Memory B cell (primary cell): ENCODE measurements at regions not wholly inside any gene's neighbourhood (a gene's known extent, or its start where the extent isn't known, plus 50 kb on each side); places are given as distances from the start of the nearest gene placed in this dataset.
"Not testable (repeated sequence)": the region's sequence is repeated elsewhere in the genome, so short reads cannot be mapped to it uniquely, and the experiment has no call there.

Experiments
- ATAC-seq: fragments of 150-1000 bp; cut with Tn5 transposase; 2 replicates; pipeline ENCODE4 v1.10.0; 2021; ENCODE audit warnings: low read depth, mild to moderate bottlenecking, moderate library complexity
- DNase-seq, 2 donors: peaks; one replicate each; pipeline ENCODE4 v3.0.0; 2022; ENCODE audit warnings: low spot score in 2 of 2
- H3K27ac Mint-ChIP-seq: one replicate; pipeline ENCODE4 v1.8.0; 2022; ENCODE audit warnings: mild to moderate bottlenecking, moderate library complexity, mixed read lengths
- H3K27me3 Mint-ChIP-seq: one replicate; pipeline ENCODE4 v1.8.0; 2022; ENCODE audit warnings: mixed read lengths
- H3K36me3 Mint-ChIP-seq: one replicate; pipeline ENCODE4 v1.8.0; 2022; ENCODE audit warnings: mild to moderate bottlenecking, mixed read lengths
- H3K4me1 Mint-ChIP-seq: one replicate; pipeline ENCODE4 v1.8.0; 2022; ENCODE audit warnings: mixed read lengths
- H3K4me3 Mint-ChIP-seq: one replicate; pipeline ENCODE4 v1.8.0; 2022; ENCODE audit warnings: mild to moderate bottlenecking, moderate library complexity, mixed read lengths
- H3K9me3 Mint-ChIP-seq: one replicate; pipeline ENCODE4 v1.8.0; 2022; ENCODE audit warnings: mixed read lengths

- Mint-ChIP-seq H3K4me3 (no peak overlapping the region), H3K27ac (no peak overlapping the region), H3K4me1 (no peaks in the 10 kb centered on the region), H3K9me3 (peaks cover 3% of the 10 kb centered on the region), H3K27me3 (no peaks in the 10 kb centered on the region), H3K36me3 (no peaks in the 10 kb centered on the region)
- ATAC-seq (no peak), DNase-seq (no peak)
Measured at GRCh38 chr2:83844490-83844889, 614.6 kb downstream of the SUCLG1 start.

- DNase-seq, result no peak
- no peak overlapping the region for H3K27ac Mint-ChIP-seq
- peaks cover 3% of the 10 kb centered on the region for H3K9me3 Mint-ChIP-seq
- H3K4me1 Mint-ChIP-seq, result no peaks in the 10 kb centered on the region
- H3K36me3 Mint-ChIP-seq, result no peaks in the 10 kb centered on the region
- ATAC-seq, result no peak
- H3K4me3 Mint-ChIP-seq, result no peak overlapping the region
- H3K27me3 Mint-ChIP-seq, result no peaks in the 10 kb centered on the region
Measured at GRCh38 chr2:83842421-83842820, 616.7 kb downstream of the SUCLG1 start.

GRCh38 chr2:83837823-83838222, 621.3 kb downstream of the SUCLG1 start:
- no peak overlapping the region for H3K27ac Mint-ChIP-seq
- no peak for DNase-seq
- H3K36me3 Mint-ChIP-seq, result no peaks in the 10 kb centered on the region
- peaks cover 1% of the 10 kb centered on the region for H3K9me3 Mint-ChIP-seq
- no peak overlapping the region for H3K4me3 Mint-ChIP-seq
- ATAC-seq, result no peak
- H3K4me1 Mint-ChIP-seq, result no peaks in the 10 kb centered on the region
- H3K27me3 Mint-ChIP-seq, result no peaks in the 10 kb centered on the region

GRCh38 chr2:83827618-83828017, 631.5 kb downstream of the SUCLG1 start:
- no peak overlapping the region for H3K4me3 Mint-ChIP-seq
- no peak for DNase-seq
- no peaks in the 10 kb centered on the region for H3K27me3 Mint-ChIP-seq
- H3K9me3 Mint-ChIP-seq, result peaks cover 5% of the 10 kb centered on the region
- H3K36me3 Mint-ChIP-seq, result no peaks in the 10 kb centered on the region
- no peaks in the 10 kb centered on the region for H3K4me1 Mint-ChIP-seq
- H3K27ac Mint-ChIP-seq, result no peak overlapping the region
- ATAC-seq, result no peak

GRCh38 chr2:83826577-83826976, 632.5 kb downstream of the SUCLG1 start:
- no peaks in the 10 kb centered on the region for H3K36me3 Mint-ChIP-seq
- no peaks in the 10 kb centered on the region for H3K4me1 Mint-ChIP-seq
- H3K27me3 Mint-ChIP-seq, result no peaks in the 10 kb centered on the region
- no peak overlapping the region for H3K27ac Mint-ChIP-seq
- no peak for ATAC-seq
- DNase-seq, result no peak
- H3K9me3 Mint-ChIP-seq, result peaks cover 7% of the 10 kb centered on the region
- H3K4me3 Mint-ChIP-seq, result no peak overlapping the region

- Mint-ChIP-seq H3K4me3 (no peak overlapping the region), H3K27ac (no peak overlapping the region), H3K36me3 (no peaks in the 10 kb centered on the region), H3K9me3 (peaks cover 7% of the 10 kb centered on the region), H3K27me3 (no peaks in the 10 kb centered on the region), H3K4me1 (no peaks in the 10 kb centered on the region)
- DNase-seq, result no peak
- ATAC-seq, result no peak
Measured at GRCh38 chr2:83823229-83823628, 635.9 kb downstream of the SUCLG1 start.

GRCh38 chr2:83817511-83817910, 641.6 kb downstream of the SUCLG1 start:
- no peak for DNase-seq
- H3K27ac Mint-ChIP-seq, result no peak overlapping the region
- H3K9me3 Mint-ChIP-seq, result peaks cover 4% of the 10 kb centered on the region
- ATAC-seq, result no peak
- H3K4me3 Mint-ChIP-seq, result no peak overlapping the region
- H3K36me3 Mint-ChIP-seq, result no peaks in the 10 kb centered on the region
- H3K4me1 Mint-ChIP-seq, result no peaks in the 10 kb centered on the region
- H3K27me3 Mint-ChIP-seq, result no peaks in the 10 kb centered on the region

- H3K27ac Mint-ChIP-seq, result no peak overlapping the region
- no peaks in the 10 kb centered on the region for H3K27me3 Mint-ChIP-seq
- ATAC-seq, result no peak
- no peak for DNase-seq
- H3K36me3 Mint-ChIP-seq, result no peaks in the 10 kb centered on the region
- H3K4me3 Mint-ChIP-seq, result no peak overlapping the region
- H3K4me1 Mint-ChIP-seq, result no peaks in the 10 kb centered on the region
- peaks cover 5% of the 10 kb centered on the region for H3K9me3 Mint-ChIP-seq
Measured at GRCh38 chr2:83808878-83809277, 650.2 kb downstream of the SUCLG1 start.

- H3K4me1 Mint-ChIP-seq, result no peaks in the 10 kb centered on the region
- H3K27ac Mint-ChIP-seq, result no peak overlapping the region
- ATAC-seq, result no peak
Measured at GRCh38 chr2:83802604-83803003, 656.5 kb downstream of the SUCLG1 start.

GRCh38 chr2:83795777-83796176, 663.3 kb downstream of the SUCLG1 start:
- Mint-ChIP-seq H3K4me3 (no peak overlapping the region), H3K27ac (no peak overlapping the region), H3K36me3 (no peaks in the 10 kb centered on the region), H3K27me3 (no peaks in the 10 kb centered on the region), H3K4me1 (no peaks in the 10 kb centered on the region), H3K9me3 (peaks cover 2% of the 10 kb centered on the region)
- ATAC-seq, result no peak
- DNase-seq, result no peak

More at GRCh38 chr2:83802604-83803003, 656.5 kb downstream of the SUCLG1 start:
- DNase-seq, result no peak
- no peaks in the 10 kb centered on the region for H3K9me3 Mint-ChIP-seq
- no peak overlapping the region for H3K4me3 Mint-ChIP-seq
- H3K27me3 Mint-ChIP-seq, result no peaks in the 10 kb centered on the region
- H3K36me3 Mint-ChIP-seq, result no peaks in the 10 kb centered on the region

GRCh38 chr2:83790467-83790866, 668.6 kb downstream of the SUCLG1 start:
- H3K9me3 Mint-ChIP-seq, H3K4me1 Mint-ChIP-seq, H3K27me3 Mint-ChIP-seq, ATAC-seq, DNase-seq, H3K36me3 Mint-ChIP-seq, H3K4me3 Mint-ChIP-seq, H3K27ac Mint-ChIP-seq: not testable (repeated sequence)

GRCh38 chr2:83789674-83790073, 669.4 kb downstream of the SUCLG1 start:
- H3K9me3 Mint-ChIP-seq, ATAC-seq, DNase-seq, H3K36me3 Mint-ChIP-seq, H3K4me1 Mint-ChIP-seq, H3K27ac Mint-ChIP-seq, H3K4me3 Mint-ChIP-seq, H3K27me3 Mint-ChIP-seq: not testable (repeated sequence)

GRCh38 chr2:83788938-83789566, 670.0 kb downstream of the SUCLG1 start:
- DNase-seq, H3K9me3 Mint-ChIP-seq, H3K27ac Mint-ChIP-seq, ATAC-seq, H3K4me1 Mint-ChIP-seq, H3K27me3 Mint-ChIP-seq, H3K4me3 Mint-ChIP-seq, H3K36me3 Mint-ChIP-seq: not testable (repeated sequence)

GRCh38 chr2:83787189-83787588, 671.9 kb downstream of the SUCLG1 start:
- Mint-ChIP-seq H3K27ac (no peak overlapping the region), H3K4me1 (no peaks in the 10 kb centered on the region), H3K36me3 (no peaks in the 10 kb centered on the region), H3K9me3 (peaks cover 5% of the 10 kb centered on the region), H3K27me3 (no peaks in the 10 kb centered on the region), H3K4me3 (no peak overlapping the region)
- ATAC-seq, result no peak
- DNase-seq, result no peak

- H3K27ac Mint-ChIP-seq, result no peak overlapping the region
- ATAC-seq, result no peak
- no peaks in the 10 kb centered on the region for H3K27me3 Mint-ChIP-seq
- H3K9me3 Mint-ChIP-seq, result peaks cover 8% of the 10 kb centered on the region
- no peak overlapping the region for H3K4me3 Mint-ChIP-seq
- no peaks in the 10 kb centered on the region for H3K36me3 Mint-ChIP-seq
- no peak for DNase-seq
- H3K4me1 Mint-ChIP-seq, result no peaks in the 10 kb centered on the region
Measured at GRCh38 chr2:83786140-83786539, 672.9 kb downstream of the SUCLG1 start.
